AG20443 (cell line): ENCODE measurements at regions not wholly inside any gene's neighbourhood (a gene's known extent, or its start where the extent isn't known, plus 50 kb on each side); places are given as distances from the start of the nearest gene placed in this dataset.
"Not testable (repeated sequence)": the region's sequence is repeated elsewhere in the genome, so short reads cannot be mapped to it uniquely, and the experiment has no call there.

Experiments
- DNase-seq: peaks from one replicate; pipeline ENCODE4 v3.0.0; 2012; ENCODE audit warnings: low spot score, mixed read lengths

DNA sequence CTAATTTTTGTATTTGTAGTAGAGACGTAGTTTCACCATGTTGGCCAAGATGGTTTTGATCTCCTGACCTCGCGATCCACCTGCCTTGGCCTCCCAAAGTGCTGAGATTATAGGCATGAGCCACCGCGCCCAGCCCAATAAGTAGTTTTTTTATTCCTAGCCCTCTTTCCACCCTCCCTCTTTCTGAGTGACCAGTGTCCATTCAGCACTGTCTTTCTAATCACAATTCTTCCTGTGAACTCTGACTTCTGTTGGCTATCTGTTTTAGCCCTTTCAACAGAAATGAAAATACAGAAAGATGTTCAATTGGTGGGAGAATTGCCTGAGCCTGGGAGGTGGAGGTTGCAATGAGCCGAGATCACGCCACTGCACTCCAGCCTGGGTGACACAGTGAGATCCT lies 122.3 kb upstream of the LIFR start:
- DNase-seq, result not testable (repeated sequence)

- DNase-seq, result no peak
Observed at GRCh38 chr5:38680094-38680825, 123.8 kb upstream of the LIFR start.

DNA sequence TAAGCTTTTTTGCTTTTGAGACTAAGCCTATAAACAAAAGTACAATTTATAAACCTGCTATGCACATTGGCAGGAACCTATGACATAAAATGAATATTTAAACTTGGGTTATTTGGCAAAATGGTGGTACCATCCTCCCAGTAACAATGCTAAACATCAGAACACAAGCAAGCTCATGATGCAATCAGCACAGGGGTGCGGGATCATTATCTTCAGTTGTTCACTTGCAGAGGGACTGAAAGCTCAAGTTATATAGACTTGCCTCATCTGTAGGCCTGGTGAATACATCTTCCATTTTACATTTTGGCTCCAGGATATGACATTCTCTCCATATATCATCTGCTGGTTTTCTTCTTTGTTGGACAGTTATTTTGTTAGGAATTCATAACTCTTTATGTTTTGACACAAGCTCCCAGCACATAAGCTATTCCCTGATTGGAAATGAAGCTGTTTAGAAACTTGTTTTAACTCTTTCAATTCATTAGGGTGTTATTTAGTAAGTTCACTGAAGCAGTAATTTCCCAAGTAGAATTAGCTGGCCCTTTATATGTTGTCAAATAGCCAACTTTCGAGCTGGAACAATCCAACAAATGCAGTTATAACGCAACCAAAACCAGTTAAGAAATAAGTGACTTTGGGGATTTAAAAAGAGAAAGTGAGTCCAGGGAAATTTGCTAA lies 124.7 kb upstream of the LIFR start:
- DNase-seq, result no peak

DNA sequence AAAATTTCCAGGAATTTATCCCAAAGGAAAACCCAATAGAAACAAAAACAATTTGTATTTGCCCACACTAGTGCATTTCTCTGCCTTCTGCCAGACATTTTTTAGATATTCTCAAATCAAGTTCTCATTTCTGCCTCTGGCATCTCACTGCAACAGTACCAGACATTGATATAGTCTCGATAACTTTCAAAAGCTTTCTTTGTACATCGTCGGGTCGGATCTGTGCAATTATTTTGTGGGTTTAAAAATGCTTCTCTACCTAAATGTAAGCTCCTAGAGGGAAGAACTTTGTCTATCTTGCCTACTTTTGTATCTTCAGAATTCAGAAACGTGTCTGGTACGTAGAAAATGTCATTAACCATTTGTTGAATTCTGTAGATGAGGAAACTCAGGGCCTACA lies 125.5 kb upstream of the LIFR start:
- DNase-seq, result no peak

DNA sequence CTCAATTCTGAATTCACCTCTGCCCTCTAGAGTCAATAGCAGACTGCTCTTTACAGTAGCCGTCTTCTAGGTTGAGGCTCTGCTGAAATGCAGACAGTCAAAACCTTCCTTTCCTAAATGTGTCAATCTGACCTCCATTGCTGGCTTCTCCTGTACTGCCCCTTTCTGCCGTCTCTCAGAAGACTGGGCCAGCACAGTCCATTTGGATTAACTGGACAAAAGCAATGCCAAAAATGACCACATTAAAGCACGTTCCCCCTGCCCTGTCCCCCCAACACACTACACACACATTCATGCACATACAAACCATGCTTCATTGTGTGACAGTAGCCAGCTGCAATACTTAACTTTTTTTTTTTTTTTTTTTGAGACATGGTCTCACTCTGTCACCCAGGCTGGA lies 130.2 kb upstream of the LIFR start:
- no peak for DNase-seq

DNA sequence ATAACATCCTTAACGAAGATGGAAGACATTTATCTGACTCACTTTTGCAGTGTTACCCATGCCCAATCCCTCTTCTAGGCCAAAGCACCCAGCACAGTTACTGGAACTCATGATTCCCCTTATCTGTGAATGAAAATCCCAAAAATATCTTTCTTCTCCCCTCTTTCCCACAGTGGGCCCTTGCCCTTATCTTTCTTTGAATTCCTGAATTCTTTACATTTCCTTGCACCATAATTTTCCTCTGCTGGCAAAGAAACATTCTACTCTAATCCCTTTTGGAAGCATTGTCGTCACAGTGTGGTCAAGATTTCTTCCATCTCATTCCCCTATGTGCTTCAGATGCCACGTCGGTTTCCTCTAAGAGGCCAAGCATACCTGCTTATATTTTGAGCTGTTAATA lies 135.9 kb upstream of the LIFR start:
- DNase-seq, result no peak

DNA sequence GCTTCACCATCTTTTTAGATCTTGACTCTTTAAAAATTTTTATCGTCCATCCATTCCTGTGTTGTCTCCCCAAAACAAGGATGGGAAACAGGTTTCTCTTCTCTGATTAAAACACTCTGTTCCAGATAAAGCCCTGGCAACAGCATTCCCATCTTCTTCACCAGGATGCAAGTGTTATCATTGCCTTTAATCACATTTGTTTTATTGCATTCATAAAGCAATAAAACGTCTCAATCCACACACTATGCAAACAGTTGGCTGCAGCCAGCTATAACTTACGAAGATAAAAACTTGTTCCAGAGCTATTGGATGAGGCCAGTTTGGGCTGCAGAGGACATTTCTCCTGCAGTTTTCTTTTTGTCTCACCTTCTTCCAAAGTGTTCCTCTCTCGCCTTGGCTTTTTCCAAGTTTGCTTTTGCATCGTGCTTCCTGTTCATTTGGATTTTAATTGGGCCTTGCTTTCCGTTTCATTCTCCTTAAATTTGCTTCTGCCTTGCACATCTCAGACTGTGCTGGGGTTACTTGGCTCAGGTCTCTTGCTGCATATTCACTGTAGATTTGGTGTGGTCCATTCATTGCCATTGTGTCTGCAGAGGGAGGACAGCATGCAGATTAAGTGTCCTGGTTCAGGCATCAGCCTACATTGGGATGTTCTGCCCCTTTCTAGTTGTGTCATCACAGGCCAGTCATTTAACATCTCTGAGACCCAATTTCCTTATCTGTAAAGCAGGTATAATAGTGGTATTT lies 136.5 kb upstream of the LIFR start:
- DNase-seq, result no peak

DNA sequence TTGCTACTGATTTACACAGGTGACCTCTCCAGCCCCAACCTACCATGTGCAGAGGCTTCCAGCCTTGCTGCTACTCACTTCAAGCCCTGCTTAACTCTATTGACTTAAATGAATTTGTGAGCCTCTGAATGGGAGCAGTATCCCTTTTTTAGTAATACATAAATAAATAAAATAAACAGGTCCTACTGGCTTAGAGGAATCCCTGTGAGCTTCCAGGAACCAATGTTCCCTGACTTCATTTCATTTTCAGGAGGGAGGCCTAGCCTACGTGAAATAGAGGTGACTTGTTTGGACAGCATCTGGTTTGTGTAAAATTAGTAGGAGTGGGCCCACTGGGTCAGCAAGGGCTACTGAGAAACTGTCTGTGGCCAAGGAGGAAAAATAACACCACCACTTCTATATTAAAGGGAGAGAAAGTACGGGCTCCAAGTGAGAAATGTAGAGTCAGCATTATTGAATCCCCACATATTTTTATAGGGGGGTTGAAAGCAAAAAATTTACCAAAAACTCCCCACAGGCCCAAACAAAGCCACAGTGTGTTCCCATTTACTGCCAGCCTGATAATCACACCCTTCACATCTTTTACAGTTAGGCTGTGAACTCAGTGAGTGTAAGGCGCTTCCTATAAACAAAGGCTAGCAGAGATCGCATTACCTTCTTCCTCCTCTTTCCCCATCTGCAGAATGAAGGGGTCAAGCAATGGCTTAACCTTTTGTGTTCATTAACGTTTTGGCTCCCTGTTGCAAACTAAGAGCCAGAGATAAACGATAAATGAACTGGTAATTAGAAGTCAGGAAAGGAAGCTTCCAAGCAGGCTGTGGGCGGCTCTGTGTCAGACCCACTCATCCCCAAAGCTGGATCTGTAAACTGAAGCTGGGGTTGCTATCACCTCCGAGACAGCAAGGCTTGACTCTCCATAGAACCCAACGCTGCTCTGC lies 138.8 kb upstream of the LIFR start:
- no peak for DNase-seq

GRCh38 chr5:38697013-38697412 lies 140.6 kb upstream of the LIFR start:
- peak; percentile 26 for DNase-seq

- not testable (repeated sequence) for DNase-seq
Observed at GRCh38 chr5:38705529-38705928, 140.3 kb upstream of the OSMR start.

DNA sequence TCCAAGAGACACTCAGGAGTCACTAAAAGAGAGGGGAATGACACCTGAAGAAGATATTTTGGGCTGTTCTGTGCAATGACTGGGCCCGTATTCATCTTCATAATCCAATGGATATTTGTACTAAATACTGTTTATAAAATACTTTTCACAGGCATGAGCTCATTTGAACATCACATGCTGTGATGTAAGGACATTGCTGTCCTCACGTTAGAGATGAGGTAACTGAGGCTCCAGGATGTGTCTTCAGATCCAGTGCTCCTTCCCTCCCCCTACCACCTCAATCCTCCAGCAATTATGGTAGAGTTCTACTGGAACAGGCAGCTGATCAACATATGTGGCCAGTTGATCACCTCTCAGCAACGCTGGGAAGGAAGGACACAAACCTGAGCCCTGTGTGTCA lies 139.4 kb upstream of the OSMR start:
- DNase-seq, result no peak

GRCh38 chr5:38707352-38708210 lies 138.2 kb upstream of the OSMR start:
- no peak for DNase-seq

DNA sequence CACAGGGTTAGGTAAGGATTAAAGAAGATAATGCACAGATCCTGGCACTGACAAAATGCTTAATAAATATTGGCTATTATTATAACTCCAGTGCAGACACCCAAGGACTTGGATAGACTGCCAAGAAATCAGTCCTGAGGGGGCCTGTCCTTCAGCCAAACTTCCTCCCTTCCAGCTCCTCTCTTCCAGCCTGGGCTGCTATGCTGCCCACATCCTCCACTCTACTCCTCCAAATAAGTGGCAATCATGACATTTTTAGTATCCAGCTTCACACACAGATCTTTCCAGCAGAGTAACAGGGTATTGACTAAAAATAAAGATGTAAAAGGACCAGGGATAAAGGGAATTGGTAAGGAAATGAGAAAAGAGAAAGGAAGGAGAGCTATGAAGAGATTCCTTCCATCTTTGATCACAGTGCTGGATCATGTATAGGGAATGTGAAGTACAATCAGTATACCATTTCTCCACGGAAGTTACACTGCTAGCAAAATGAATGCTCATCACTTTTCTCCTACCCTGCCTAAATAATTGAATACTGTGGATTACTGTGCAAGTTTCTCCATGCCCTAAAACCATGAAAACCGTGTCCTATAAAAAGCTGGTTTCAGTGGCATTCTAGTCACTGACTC lies 136.0 kb upstream of the OSMR start:
- no peak for DNase-seq

DNA sequence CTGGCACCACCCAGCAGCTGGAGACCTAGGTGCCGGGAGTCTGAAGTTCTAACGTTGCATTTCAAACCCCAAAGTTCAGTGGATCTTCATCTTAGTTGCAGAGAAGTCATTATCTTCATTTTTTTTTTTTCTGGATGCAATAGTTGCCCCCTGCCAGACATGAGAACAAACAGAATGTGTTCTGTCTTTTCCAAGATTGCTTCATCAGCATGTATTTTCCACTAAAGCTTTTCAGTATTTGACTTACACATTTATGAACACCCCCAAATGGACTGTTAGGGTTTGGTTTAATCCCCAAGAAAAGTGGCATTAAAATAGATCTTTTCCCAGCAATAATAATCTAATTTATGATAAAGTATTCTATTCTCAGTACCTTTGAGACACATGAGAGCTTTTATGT lies 135.2 kb upstream of the OSMR start:
- no peak for DNase-seq

DNA sequence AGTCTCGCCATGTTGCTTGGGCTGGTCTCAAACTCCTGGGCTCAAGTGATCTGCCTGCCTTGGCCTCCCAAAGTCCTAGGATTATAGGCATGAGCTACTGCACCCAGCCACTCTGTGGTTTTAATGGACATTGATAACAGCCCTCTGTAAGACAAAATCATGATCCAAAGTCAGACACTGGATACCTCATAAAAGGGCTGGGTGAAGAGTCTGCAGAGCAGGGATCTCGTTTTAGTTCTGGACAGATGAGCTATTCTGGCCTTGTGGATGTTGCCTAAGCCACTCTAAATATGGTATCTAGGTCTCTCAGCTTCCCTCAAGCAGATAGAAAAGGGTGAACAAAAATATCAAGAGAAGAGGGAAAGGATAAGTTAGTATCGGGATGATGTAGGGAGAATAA lies 133.4 kb upstream of the OSMR start:
- no peak for DNase-seq

DNA sequence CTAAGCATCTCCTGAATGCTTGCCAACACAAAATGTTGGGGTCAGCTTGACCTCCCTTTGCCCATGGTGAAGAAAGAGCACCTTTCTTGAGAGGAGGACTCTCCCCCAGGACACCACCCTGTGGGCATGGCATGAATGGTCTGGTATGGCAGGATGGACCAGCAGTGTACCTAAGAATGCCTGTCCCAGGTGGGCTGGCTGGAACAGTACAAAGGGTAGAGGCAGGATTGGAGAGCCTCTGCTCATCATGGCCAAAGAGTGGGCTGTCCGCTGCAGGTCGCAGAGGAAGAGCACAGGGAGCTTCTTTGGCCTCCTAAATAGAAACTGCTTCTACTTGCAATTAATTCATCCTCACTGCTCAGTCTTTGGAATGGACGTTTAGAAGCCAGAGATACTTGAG lies 131.6 kb upstream of the OSMR start:
- DNase-seq, result no peak

DNA sequence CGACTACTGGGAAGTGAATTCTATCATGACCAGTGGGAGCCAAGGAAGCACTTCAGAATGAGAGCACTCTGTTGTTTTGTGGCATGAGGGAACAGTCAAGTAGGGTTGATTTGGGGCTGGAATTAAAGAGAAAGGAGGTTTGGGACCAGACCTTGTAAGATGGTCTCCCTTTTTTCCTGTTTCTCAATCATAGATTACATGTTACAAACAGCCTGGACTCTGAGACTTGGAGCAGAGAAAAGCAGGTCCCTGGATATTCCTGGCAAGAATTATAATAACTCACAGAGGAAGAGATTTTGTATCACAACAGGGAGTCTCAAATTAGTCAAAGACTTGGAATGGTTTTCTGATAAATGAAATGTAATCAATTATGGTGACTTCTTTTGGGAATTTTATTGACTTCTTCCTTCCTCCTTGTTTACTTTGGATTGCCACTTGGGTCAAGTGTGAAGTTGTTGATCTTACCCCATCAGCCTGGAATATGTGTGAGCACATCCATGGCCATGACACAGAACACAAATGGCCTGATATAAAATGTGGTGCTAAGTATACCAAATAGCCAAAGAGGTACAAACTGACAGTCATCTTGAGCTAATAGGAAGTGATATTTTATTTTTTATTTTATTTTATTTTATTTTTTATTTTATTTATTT lies 131.0 kb upstream of the OSMR start:
- no peak for DNase-seq

- no peak for DNase-seq
Observed at GRCh38 chr5:38715696-38716095, 130.1 kb upstream of the OSMR start.

- DNase-seq, result no peak
Observed at GRCh38 chr5:38716516-38716915, 129.3 kb upstream of the OSMR start.

GRCh38 chr5:38718771-38719391 lies 126.9 kb upstream of the OSMR start:
- DNase-seq, result peak; percentile 37
